Activated effector memory CD4-positive, alpha-beta T cell treated with Interleukin-2 at 50 U/mL for 16 hours (primary cell): ENCODE measurements at regions not wholly inside any gene's neighbourhood (a gene's known extent, or its start where the extent isn't known, plus 50 kb on each side); places are given as distances from the start of the nearest gene placed in this dataset.

Experiments used
- DNase-seq: peaks from one replicate; pipeline ENCODE4 v3.0.0-alpha.2; 2020

DNA sequence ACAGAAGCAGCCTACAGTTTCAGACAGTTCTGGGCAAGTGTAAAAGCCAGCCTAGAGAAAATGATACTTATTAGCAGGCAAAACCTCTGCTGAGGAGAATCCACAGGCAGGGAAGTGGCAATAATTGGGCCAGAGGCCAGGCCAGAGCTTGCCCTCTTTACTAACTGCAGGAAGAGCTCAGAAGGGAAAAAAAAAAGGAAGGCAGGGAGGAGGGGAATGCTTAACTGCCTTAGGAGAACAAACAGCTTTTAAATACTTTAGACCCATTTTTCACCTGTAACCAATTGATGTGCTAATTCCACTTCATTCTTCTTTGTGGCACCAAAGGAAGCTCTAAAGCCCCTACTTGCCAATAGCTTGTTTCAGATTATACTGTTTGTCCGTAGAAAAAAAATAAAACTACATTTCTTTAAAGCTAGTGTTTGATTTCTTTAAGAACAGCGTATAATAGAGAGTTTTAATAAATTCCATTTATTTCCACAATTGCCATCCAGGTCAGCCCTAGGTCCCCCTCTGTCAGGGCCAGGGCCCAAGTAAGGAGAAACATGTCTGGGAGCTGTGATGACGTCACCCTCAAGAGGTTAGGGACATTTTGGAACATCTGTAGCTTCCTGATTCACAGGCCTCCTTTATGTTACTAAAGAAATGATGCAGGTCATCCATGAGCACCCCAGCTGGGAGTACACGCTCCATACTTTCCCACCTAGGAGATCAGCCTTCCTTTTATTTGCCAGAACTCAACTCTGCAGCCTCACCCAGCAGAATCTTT lies 384.3 kb downstream of the CDC5L start:
- DNase-seq, result no peak

- DNase-seq, result no peak
Observed at GRCh38 chr6:44772838-44773237, 385.3 kb downstream of the CDC5L start.

DNA sequence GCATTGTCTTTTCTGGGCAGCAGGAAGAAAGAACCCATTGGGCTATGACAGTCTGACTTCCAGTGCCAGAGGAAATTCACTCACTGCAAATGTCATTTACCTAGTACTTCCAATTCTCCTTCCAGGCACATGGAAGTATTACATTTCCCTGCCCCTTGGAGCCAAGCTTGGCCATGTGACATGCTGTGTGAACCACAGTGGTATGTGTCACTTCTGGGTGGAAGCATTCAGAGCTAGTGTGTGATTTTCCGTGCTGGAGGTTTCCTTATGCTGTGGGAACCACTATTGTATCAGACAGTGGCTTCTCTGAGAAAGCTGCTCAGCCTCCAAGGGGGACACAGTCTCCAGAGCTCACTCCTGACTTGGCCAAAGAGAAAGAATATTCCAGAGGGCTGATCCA lies 387.6 kb downstream of the CDC5L start:
- no peak for DNase-seq

DNA sequence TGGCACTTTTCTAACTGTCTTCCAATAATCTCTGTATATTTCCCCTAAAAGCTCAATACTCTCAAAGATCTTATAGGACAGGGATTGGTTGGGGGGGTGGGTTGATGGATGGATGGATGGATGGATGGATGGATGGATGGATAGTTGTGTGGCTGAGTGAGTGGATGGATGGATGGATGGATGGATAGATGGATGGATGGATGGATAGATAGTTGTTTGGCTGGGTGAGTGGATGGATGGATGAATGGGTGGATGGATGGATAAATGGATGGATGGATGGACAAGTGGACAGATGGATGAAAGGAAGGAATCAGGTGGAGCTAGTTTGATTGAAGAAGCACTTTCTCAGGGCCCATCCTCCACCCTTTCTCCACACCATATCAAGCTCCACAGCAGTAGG lies 388.8 kb downstream of the CDC5L start:
- no peak for DNase-seq

GRCh38 chr6:44778513-44778912 lies 391.0 kb downstream of the CDC5L start:
- DNase-seq, result no peak
